WTC11 (cell line): ENCODE measurements at regions not wholly inside any gene's neighbourhood (a gene's known extent, or its start where the extent isn't known, plus 50 kb on each side); places are given as distances from the start of the nearest gene placed in this dataset.

ENCODE experiments used
- CBFB ChIP-seq: sonication (generic); formaldehyde crosslinking; IDR thresholded peaks from 2 replicates; pipeline ENCODE4 v1.8.1; 2022; ENCODE audit warnings: mild to moderate bottlenecking, low read depth, missing genetic modification reagents
- FOXK1 ChIP-seq: sonication (generic); formaldehyde crosslinking; IDR thresholded peaks from 2 replicates; pipeline ENCODE4 v1.8.0; 2022; ENCODE audit warnings: mild to moderate bottlenecking, moderate library complexity, missing genetic modification reagents
- MXD4 ChIP-seq: fragments of 250-450 bp; sonication (Bioruptor Pico); IDR thresholded peaks from 2 replicates; pipeline ENCODE4 v1.8.0; 2021; ENCODE audit warnings: mild to moderate bottlenecking, moderate library complexity, borderline replicate concordance
- SP1 ChIP-seq: sonication (generic); formaldehyde crosslinking; conservative IDR thresholded peaks from 2 replicates; pipeline ENCODE4 v1.8.1; 2022; ENCODE audit warnings: missing genetic modification reagents
- TEAD1 ChIP-seq: sonication (generic); formaldehyde crosslinking; IDR thresholded peaks from 2 replicates; pipeline ENCODE4 v1.8.0; 2022; ENCODE audit warnings: mild to moderate bottlenecking, missing genetic modification reagents
- ZNF121 ChIP-seq: sonication (generic); formaldehyde crosslinking; IDR thresholded peaks from 2 replicates; pipeline ENCODE4 v1.8.0; 2023; ENCODE audit warnings: missing genetic modification reagents
- ZNF232 ChIP-seq: sonication (generic); formaldehyde crosslinking; IDR thresholded peaks from 2 replicates; pipeline ENCODE4 v1.8.0; 2022; ENCODE audit warnings: mild to moderate bottlenecking, missing genetic modification reagents
- TF ChIP-seq, protein P1 (sequence below): sonication (generic); formaldehyde crosslinking; IDR thresholded peaks from 2 replicates; pipeline ENCODE4 v1.8.1; 2022; ENCODE audit warnings: low read depth, missing genetic modification reagents, borderline replicate concordance
- TF ChIP-seq, protein P2 (sequence below): sonication (generic); formaldehyde crosslinking; IDR thresholded peaks from 2 replicates; pipeline ENCODE4 v1.8.0; 2022; ENCODE audit warnings: mild to moderate bottlenecking, missing genetic modification reagents
- TF ChIP-seq, protein P3 (sequence below): fragments of 200-600 bp; IDR thresholded peaks from 2 replicates; pipeline ENCODE4 v1.8.0; 2022; ENCODE audit warnings: antibody characterized with exemption
- TF ChIP-seq, protein P4 (sequence below): sonication (generic); formaldehyde crosslinking; IDR thresholded peaks from 2 replicates; pipeline ENCODE4 v1.8.1; 2023; ENCODE audit warnings: mild to moderate bottlenecking, missing genetic modification reagents, moderate library complexity
- TF ChIP-seq, protein P5 (sequence below): sonication (generic); formaldehyde crosslinking; IDR thresholded peaks from 2 replicates; pipeline ENCODE4 v1.8.0; 2022; ENCODE audit warnings: mild to moderate bottlenecking, missing genetic modification reagents
- TF ChIP-seq, protein P6 (sequence below): sonication (generic); formaldehyde crosslinking; IDR thresholded peaks from 2 replicates; pipeline ENCODE4 v1.8.1; 2023; ENCODE audit warnings: mild to moderate bottlenecking, missing genetic modification reagents

DNA sequence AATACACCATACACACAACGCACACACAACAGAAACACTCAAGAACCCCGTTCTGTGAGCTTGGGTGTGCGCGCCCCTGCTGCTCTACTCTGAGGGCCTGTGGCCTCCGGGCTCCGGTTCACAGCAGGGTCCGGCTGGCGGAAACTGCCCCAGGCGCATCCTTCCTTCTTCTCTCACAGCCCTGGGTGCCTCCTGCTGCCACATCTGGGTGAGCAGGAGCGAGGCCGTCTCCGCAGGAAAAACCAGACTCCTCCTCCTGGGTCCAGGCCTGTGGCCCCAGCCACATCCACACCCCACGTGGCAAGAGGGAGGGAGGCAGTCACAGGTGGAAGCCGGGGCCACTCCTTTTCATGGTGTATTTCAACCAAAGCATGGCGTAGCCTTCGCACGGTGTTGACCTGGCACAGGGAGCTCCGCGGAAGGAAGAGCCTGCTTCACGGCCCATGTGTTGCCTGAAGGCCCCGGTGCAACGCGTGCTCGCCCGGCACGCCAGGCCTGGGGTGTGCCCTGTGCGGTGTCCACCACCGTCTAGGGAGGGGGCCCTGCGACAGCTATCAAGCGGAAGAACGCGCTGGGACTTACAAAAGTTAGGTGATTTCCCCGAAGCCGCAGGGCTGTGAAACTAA lies 1502.7 kb downstream of the TBC1D22A start:
- TF ChIP-seq, protein P1, sequence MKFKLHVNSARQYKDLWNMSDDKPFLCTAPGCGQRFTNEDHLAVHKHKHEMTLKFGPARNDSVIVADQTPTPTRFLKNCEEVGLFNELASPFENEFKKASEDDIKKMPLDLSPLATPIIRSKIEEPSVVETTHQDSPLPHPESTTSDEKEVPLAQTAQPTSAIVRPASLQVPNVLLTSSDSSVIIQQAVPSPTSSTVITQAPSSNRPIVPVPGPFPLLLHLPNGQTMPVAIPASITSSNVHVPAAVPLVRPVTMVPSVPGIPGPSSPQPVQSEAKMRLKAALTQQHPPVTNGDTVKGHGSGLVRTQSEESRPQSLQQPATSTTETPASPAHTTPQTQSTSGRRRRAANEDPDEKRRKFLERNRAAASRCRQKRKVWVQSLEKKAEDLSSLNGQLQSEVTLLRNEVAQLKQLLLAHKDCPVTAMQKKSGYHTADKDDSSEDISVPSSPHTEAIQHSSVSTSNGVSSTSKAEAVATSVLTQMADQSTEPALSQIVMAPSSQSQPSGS (CRISPR knock-in tag), result no peak
- TF ChIP-seq, protein P2, sequence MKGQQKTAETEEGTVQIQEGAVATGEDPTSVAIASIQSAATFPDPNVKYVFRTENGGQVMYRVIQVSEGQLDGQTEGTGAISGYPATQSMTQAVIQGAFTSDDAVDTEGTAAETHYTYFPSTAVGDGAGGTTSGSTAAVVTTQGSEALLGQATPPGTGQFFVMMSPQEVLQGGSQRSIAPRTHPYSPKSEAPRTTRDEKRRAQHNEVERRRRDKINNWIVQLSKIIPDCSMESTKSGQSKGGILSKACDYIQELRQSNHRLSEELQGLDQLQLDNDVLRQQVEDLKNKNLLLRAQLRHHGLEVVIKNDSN, result no peak
- TF ChIP-seq, protein P3, sequence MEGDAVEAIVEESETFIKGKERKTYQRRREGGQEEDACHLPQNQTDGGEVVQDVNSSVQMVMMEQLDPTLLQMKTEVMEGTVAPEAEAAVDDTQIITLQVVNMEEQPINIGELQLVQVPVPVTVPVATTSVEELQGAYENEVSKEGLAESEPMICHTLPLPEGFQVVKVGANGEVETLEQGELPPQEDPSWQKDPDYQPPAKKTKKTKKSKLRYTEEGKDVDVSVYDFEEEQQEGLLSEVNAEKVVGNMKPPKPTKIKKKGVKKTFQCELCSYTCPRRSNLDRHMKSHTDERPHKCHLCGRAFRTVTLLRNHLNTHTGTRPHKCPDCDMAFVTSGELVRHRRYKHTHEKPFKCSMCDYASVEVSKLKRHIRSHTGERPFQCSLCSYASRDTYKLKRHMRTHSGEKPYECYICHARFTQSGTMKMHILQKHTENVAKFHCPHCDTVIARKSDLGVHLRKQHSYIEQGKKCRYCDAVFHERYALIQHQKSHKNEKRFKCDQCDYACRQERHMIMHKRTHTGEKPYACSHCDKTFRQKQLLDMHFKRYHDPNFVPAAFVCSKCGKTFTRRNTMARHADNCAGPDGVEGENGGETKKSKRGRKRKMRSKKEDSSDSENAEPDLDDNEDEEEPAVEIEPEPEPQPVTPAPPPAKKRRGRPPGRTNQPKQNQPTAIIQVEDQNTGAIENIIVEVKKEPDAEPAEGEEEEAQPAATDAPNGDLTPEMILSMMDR, result no peak
- TF ChIP-seq SP1 (CRISPR knock-in tag), result no peak
- no peak for TF ChIP-seq ZNF121 (CRISPR knock-in tag)
- TF ChIP-seq, protein P4, sequence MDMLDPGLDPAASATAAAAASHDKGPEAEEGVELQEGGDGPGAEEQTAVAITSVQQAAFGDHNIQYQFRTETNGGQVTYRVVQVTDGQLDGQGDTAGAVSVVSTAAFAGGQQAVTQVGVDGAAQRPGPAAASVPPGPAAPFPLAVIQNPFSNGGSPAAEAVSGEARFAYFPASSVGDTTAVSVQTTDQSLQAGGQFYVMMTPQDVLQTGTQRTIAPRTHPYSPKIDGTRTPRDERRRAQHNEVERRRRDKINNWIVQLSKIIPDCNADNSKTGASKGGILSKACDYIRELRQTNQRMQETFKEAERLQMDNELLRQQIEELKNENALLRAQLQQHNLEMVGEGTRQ (CRISPR knock-in tag), result no peak
- no peak for TF ChIP-seq TEAD1 (CRISPR knock-in tag)
- TF ChIP-seq, protein P5, sequence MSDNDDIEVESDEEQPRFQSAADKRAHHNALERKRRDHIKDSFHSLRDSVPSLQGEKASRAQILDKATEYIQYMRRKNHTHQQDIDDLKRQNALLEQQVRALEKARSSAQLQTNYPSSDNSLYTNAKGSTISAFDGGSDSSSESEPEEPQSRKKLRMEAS, result no peak
- TF ChIP-seq MXD4 (CRISPR knock-in tag), result no peak
- TF ChIP-seq FOXK1 (CRISPR knock-in tag), result no peak
- TF ChIP-seq, protein P6, sequence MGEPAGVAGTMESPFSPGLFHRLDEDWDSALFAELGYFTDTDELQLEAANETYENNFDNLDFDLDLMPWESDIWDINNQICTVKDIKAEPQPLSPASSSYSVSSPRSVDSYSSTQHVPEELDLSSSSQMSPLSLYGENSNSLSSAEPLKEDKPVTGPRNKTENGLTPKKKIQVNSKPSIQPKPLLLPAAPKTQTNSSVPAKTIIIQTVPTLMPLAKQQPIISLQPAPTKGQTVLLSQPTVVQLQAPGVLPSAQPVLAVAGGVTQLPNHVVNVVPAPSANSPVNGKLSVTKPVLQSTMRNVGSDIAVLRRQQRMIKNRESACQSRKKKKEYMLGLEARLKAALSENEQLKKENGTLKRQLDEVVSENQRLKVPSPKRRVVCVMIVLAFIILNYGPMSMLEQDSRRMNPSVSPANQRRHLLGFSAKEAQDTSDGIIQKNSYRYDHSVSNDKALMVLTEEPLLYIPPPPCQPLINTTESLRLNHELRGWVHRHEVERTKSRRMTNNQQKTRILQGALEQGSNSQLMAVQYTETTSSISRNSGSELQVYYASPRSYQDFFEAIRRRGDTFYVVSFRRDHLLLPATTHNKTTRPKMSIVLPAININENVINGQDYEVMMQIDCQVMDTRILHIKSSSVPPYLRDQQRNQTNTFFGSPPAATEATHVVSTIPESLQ (CRISPR knock-in tag), result no peak
- no peak for TF ChIP-seq CBFB
- TF ChIP-seq ZNF232 (CRISPR knock-in tag), result no peak
